ENCODE measurements at regions not wholly inside any gene's neighbourhood (a gene's known extent, or its start where the extent isn't known, plus 50 kb on each side); places are given as distances from the start of the nearest gene placed in this dataset.
A peak's percentile ranks its signal among the peaks of the same experiment; 100 is the strongest.

DNA sequence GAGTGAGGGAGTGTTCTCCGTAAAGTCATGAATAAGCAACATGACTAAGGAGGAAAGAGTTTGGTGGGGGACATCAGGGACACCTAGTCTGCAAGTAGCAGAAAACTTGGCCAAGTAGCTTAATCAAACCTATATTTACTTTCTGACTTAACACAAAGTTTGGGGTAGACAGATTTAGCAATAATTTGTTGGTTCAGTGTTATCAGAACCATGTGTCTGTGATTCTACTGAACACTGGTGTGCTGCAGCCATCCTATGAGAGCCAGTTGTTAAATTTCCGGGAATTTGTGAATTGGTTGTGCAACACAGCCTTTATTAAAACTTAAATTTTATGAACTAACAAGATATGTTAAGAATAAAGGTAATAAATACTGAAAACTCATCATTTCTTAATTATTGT is 469.3 kb downstream of the C4orf33 start:
- DNase-seq = no peak

DNA sequence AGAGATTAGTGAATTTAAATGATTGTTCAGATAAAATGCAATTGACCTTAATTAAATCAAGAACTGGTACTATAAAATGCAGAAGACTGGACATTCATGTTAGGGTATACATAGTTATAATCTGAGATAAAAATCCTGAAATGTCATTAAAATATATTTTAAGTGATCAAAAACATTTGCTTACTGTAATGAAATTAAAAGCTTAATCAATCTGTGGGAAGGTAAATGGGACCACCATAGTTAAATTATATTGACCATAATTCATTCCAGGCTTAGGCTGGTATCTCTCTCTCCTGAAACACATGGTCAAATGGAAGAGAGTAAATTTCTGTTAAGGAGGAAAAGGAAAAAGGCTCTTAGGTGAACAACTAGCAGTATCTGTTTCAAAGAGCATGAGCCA is 474.4 kb downstream of the C4orf33 start:
- no peak for DNase-seq

DNA sequence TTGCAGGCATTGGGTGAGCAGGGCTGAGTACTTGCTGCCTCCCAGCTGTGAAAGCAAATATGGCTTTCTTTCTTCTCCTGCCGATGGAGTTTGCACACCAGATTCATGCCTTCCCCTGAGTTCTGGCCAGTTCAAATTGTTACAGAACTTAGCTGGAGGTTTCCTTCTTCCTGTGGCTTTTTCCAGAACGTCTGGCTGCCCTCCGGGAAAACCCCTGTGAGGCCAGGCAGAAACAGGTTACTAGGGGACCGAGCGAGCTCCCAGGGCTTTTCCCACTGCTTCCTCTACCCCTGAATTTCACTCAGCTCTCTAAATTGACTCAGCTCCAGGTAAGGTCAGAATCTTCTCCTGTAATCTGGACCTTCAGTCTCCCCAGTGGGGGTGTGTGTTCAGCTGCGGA is 482.4 kb downstream of the C4orf33 start:
- no peak for DNase-seq

DNA sequence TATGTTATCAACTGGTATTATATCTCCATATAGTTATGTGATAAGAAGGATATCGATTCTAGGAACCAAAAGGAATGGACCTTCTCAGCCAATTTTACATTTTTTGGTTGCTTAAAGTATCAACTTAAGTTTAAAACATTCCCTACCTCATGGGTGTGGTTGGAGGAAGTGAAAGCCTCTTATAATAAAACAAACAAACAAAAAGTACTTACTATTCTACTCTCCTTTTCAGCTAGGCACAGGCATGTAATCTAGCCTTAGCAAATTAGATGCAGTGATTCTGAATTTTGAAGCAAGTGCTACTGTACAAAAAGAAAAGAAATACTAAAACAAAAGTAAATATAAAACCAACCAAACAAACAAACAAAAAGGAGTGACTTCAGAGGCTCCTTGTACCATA is 485.4 kb downstream of the C4orf33 start:
- DNase-seq = no peak

DNA sequence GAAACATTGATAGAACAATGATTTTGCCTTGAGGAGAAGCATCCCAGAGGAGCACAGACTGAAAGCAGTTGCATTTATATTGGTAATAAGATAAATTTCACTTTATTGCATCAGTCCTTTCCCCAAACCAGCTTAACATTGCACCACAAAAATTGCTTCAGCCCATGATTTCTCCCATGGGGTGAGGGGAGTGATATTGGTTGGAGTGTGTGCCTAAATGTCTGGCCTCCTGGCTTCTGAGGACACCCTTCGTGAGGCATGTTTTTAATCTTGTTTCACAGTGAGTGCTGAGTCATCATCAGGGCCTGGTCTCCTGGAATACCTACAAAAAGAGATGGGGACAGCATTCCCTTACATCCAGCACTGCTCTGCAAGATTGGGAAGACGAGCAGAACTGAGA is 487.9 kb downstream of the C4orf33 start:
- peak; percentile 80 for DNase-seq

DNA sequence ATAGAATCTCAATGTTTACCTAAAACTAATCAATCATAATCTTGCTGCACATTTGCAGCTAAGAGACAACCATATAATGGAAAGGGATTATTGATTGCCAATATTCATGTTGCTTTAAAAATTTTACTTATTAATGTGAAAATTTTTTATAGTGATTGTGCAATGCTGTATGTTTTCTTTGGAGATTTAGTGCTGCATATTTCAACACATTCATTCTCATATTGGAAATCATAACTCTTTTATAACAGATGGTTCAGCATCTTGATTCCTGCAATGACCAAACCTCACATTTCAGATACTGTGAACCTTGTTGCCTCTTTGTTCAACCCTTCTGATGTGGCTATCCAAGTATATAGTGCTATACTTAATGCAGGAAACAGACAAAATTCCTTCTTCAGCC is 502.6 kb downstream of the C4orf33 start:
- no peak for DNase-seq

DNA sequence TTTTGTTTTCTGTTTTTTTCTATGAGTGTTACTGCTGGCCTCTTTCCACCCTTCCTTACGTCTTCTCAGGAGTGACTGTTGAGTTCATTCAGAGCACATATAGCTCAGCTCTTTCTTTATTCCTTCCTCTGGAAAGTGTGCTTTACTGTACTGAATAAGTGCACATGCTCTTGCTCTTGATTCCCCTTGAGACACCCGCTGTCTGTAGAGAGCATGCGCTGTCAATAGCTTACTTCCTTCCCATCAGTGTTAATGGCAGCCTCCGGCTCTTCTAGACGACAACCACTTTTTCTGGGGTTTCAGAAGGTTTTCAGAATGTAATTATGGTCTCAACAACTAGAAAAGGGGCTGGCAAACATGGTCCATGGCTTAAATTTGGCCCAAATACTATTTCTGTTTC is 504.9 kb downstream of the C4orf33 start:
- DNase-seq = no peak

DNA sequence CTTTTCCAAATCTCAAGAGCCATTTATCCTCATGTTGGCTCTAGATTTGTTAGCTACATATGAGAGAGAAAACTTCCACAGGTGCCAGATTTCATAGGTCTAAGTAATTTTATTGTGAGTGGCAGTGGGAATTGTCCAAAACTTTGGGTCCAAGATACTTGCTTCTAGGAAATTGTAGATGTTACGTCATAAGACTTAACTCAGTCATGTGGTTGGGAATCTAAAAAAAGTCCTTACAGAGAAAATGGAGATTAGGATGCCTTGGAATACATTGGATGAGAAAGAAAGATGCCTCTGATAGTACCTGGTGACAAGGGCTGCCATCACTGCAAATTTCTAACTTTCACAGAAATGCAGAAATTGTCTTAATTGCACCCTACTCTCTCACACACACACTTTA is 506.5 kb downstream of the C4orf33 start:
- no peak for DNase-seq

DNA sequence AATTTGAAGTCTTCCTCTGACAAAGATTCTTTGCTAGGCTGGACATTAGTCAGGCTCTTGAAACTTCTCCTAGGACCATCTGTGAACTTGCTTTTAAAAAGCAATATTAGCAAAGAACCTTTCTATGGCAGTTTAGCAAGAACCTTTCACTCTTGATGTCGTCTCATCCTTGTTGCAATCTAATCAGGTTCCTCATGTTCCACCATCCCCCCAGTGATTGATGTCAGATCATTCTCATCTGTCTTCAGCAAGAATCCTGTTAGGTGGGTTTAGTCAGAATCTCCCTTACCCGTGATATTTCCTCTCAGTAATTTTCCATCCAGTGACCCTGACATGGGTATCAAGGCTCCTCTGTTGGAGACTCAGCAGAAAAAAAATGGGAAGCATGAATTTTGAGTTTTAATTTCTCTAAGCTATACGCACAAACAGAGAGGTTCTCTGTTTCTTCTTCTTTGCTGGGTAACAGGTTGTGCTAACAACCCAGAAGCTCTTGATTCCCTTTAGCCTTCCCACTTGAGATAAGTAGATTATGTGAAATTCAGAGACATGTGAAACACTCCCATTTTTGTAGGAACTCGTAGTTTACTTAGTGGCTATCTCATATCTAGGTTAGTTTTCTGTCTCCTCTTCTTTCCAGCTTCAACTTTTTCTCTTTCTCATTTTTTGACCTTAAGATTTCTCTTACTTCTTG is 507.4 kb downstream of the C4orf33 start:
- DNase-seq = peak; percentile 24

DNA sequence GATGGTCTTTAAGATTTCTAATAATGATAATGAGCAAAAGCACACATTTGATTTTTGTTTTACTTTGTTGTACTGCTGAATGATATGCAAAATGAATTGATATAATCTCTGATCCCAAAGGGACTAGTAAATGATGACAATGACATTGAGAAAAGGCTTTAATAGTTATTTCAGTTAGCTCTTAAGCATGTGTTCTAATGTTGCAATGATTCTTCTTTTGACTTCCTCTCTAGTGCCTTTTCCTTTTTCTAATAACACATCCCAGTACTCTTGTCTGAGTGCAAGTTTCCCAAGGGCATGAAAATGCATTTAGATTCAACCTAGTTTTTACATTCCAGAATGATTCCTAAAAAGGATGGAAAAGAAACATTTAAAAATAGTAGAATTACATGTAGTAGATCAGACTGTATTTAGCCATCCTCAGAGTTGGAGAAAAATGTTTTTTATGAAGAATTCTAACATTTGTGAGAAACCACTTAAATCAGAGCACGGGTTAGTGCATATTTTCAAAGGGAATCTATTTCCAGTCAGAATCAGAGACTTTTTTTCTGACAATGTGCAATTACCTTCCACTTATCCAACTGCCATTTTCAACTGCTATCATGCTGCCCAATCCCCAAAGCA is 508.8 kb downstream of the C4orf33 start:
- DNase-seq = peak; percentile 66

DNA sequence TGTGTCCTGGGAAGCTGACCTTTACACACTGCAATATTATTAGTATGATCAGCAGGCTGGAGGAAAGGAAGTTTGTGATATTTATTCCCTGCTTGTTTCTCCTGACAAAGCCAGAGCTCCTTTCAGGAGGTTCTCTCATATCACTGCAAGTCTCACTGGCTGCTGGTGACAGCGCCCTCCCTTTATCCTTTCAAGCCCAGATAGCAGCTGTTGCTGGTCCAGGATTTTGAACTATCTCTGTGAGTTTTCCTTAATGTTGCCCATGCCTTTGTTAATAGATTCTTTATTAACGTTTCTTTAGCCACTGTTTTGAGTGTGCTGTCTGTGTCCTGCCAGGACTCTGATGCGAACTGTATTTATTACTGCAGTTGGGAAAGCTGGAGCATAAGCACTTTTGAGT is 518.7 kb downstream of the C4orf33 start:
- DNase-seq = no peak

DNA sequence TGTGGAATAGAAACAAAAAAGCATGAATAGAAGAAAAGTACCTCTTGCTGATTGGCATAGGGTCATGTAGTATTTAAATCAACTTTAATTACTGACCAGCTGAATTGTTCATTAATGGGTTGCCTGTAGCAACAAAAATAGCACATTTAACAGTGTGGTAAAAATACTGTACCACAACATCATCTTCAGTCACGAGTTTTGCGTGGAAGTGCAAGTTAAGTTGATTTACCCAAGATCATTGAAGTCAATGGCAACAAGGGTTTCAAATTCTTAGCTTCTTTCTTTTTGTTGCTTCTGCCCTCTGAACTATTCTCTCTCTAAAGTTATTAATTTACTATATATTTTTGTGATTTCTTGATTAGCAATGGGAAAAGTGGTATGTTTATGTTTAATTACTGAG is 526.6 kb downstream of the C4orf33 start:
- peak; percentile 39 for DNase-seq

DNA sequence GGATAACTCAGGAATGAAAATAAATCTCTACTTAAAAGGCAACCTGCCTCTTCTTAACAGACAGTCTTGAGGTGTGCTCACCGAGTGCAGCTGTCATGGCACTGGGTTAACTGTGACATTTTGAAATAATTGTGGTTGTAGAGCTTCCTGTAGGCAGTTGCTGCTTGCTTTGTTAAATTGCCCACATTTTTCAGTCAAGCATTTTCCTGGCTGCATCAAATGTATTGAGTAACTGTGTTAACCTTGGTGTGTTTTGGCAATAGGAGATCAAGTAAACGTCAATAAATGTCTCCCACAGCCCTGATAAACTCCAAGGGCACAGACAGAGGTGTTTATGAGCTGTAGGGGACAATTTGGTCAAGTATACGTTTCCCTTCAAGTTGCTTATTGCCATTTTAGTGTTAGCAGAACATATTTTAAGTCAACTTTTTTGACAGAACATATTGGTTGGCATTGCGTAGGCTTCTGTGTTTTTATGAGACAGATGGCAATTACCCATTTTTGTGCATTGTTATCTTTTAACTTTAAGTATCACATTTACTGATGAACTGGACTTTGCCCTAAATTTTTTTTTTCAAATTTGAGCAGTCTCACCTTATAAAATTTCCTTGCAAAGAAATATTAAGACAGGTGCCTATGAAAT is 527.4 kb downstream of the C4orf33 start:
- peak; percentile 96 for DNase-seq

DNA sequence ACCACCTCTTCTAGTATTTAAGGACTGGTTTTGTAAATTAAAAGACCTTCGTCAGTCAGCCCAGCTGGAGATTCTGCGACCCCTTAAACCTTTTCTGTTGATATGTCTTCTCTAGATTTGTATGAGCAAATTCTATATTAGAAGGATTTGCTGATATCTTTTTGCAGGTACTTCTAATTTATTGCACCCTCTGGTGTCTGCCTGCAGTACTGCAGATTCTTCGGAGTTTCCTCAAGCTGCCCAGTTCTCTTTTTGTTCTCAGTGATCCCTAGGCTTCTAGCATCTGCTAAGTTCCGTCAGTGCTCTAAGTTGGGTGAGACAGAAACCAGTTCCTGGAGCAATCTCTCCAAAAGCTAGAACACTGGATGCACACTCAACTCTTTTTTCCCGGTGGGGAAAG is 545.2 kb downstream of the C4orf33 start:
- peak; percentile 76 for DNase-seq

DNA sequence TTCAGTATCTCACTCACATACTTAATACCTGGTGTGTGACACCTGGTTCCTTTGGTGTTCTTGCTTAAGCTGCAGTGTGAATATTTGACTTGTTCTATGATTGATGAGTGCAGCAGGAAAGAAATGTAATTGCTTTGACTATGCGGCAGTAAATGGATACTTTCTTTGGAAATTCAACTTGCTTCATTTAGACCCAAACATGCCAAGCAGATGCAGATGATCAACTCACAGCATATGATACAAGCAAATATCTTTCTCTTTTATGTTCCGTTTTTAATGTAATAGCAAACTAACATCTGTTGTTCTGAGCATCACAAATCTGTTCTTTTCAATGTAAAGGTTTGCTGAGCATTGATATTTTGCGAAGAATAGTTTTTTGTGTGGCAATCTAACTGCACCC is 549.5 kb downstream of the C4orf33 start:
- DNase-seq = no peak

DNA sequence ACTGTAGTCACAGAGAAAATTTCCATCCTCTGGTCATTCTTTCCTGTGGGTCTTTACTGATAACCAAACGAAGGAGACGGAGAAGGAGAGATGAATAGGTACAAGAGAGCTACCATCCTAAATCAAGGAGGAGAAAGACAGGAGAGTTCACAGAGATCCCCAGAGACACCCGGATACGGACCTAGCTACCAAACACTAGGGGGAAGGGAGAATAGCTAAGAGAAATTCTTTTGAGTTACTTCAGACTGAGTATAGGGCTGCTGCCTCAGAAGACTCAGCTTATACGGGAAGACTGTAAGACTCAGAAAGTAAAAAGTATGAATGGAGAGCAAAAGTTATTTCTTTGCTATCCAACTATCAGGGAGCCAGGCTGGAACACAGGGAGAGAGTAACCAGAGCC is 572.1 kb downstream of the C4orf33 start:
- DNase-seq = no peak

DNA sequence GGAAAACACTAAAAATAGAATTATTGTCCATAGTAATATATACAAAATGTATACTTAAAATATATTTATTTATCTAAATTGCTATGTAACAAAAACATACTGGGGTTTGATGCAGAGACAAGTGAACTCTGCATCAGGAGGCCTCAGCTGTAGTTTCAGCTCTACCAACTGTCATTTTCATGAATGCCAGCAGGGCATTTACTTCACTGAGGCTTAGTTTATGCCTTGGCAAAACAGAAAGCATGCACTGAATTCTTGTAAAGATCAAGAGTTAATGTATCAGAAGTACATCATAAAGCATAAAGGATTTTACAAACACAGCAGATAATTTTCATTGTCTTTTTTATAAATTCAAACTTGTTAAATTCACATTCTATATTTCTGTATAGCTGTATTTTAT is 577.0 kb downstream of the C4orf33 start:
- DNase-seq = no peak

DNA sequence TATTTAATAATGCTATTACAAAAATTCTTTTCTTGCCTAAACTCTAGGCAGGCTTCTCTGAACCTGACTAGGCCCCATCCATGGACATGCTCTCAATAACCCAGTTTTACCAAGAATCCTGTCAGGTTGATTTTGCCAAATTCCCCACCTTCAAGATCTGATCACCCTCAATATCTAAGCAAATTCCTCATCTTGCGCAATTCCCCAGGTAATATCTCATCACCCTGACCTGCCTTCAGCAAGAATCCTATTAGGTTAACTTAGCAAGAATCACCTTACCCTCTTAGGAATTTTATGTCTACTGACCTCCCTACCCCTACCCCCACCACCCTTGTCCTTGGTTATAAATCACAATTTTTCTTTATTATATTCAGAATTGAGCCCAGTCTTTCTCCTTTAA is 579.1 kb downstream of the C4orf33 start:
- no peak for DNase-seq

DNA sequence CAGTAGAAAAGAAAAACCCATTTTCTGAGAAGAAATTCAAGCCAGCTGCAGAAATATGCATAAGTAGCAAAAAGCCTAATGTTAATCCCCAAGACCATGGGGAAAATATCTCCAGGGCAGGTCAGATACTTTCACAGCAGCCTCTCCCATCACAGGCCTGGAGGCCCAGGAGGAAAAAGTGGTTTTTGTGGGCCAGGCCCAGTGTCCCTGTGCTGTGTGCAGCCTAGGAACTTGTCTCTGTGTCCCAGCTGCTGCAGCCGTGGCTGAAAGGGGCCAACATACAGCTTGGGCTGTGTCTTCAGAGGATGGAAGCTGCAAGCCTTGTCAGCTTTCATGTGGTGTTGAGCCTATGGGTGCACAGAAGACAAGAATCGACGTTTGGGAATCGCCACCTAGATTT is 581.0 kb downstream of the C4orf33 start:
- no peak for DNase-seq

DNA sequence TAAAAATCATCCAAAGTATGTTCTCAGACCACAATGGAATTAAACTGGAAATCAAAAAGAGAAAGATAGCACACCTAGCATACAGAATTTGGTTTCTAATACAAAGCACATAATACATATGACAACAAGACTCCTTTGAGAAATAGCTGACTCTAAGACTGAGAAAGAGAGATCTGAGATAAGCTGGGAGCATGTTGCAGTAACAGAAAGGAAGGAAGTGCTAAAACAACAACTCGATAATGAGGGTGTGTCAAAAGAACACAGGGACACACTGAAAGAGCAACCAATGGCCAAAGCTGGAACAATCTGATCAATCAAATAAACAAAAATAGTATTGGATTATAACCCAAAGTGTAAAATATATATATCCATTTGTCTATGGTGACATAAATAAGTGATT is 586.6 kb downstream of the C4orf33 start:
- DNase-seq = no peak

DNA sequence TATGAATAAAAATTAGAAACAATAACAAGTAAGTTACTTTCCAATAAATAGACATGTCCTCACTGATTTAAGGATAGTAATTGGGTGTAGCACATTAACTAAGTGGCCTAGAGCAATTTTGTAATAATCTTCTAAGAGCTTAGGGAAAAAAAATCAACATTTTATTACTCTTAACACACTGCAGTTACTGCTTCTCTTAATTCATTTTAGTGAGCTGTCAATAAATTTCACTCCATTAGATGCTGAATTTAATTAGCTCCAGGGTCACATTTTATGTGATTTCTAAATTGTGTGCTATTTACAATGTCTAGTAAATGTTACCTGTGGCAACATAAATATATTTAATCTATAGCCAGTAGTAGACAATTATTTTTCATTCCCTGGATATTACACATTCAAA is 612.0 kb downstream of the C4orf33 start:
- DNase-seq = no peak

DNA sequence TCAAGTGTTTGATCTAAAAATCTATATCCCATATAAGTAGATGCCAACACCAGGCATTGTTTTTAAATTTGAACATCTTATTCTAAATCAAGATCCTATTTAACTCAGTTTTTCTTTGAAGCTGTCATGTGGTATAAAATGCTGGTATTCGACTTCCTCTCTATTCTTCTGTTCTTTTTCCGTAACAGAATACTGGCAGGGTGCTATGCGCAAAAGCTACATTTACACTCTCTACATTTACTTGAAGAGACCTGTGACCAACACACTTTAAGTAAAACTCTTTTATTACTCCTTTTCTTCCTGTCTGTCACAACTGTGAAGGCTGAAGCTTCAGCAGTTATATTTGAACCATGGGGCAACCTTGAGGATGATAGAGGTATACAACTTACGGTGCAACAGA is 612.8 kb downstream of the C4orf33 start:
- DNase-seq = no peak

DNA sequence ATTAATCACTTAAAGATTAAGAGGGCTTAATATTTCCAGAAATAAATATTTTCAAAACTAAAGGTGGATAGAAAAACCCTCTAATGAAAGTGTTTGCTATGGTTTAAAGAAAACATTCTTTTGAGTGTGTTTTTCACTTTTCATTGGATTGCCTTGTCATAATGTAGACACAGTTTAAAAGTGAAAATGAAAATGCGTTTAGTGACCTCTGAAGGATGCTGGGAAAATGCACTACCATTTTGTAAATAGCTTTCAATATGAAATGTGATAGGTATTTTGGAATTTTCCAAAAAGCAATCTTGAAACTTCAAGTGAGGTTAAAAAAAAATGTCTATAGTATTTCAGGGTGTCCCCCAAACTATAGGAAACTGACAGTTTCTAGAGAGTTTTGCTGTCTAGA is 642.2 kb downstream of the C4orf33 start:
- no peak for DNase-seq

DNA sequence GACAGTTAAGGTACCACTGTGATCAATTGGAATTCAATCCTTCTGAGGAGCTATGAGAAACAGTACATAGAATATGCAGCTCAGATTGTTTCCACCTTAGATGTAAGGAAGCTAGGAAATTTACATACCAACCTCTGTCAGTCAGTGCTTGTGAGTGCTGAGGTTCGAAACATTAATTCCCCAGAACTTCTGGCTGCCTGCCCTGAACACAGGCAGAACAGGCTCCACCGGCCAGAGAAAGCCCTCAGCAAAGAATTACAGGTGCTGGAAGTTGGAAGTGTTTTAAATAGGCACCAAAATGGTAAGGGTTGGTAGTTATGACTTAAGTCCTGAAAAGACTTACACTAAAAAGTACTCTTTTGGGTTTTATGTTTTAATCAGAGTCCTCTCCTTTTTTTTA is 651.8 kb downstream of the C4orf33 start:
- DNase-seq = no peak

DNA sequence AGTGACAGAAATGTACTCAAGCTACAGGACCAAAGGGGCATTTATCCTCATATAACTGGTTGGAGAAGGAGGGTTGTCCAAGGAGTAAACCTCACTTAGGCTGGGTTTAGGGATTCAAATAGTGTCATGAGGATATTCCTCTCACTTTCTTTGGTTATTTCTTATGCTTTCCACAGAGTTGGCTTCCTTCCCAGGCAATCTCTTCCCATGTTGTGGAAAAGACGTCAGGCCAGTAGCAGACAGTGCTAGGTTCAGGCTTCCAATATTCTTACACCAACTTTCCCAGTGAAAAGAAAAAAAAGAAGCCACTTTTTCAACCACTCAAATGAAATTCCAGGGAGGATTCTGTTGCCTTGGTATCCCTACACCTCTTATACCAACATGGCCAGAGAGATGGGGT is 653.0 kb downstream of the C4orf33 start:
- DNase-seq = no peak

All from MV-4-11 (cell line).